ENCODE measurements at regions not wholly inside any gene's neighbourhood (a gene's known extent, or its start where the extent isn't known, plus 50 kb on each side); places are given as distances from the start of the nearest gene placed in this dataset.

DNA sequence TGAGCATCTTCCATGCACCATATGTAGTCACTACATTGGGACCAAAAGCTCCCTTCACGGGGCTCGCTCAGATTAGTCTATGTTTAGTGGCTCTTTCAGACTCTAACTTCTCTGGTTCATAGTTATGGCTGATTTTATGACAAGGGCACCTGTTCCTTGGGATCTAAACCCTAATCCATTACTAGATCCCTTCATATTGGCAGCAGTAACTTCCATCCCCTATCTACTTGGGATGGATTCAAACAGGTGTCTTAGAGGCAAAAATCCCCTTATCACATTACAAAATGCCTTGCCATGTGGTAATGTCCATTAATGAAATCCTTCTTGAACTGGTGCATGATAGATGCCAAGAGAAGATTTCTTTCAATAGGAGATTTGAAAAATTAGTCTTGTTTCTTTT is 96.7 kb upstream of the TP63 start:
- Histone ChIP-seq H3F3A (ENCODE audit: insufficient read depth, low read length, poor library complexity, severe bottlenecking) (no peaks in the 10 kb centered on the region), H3K27ac (ENCODE audit: low read length) (no peak overlapping the region), H4K20me1 (ENCODE audit: insufficient read depth) (no peaks in the 10 kb centered on the region), H3K9me3 (ENCODE audit: low read length) (no peaks in the 10 kb centered on the region), H3K4me3 (ENCODE audit: low read length) (no peak overlapping the region), H3K4me2 (ENCODE audit: low read length) (no peak overlapping the region), H3K36me3 (ENCODE audit: insufficient read depth, low read length) (no peaks in the 10 kb centered on the region), H3K9me2 (ENCODE audit: insufficient read depth, low read length) (no peaks in the 10 kb centered on the region), H2AFZ (ENCODE audit: low read depth, low read length) (no peak overlapping the region), H3K9ac (ENCODE audit: low read length) (no peak overlapping the region), H3K79me2 (replicated peaks; ENCODE audit: insufficient read depth, low read length) (no peaks in the 10 kb centered on the region), H3K27me3 (ENCODE audit: insufficient read depth, low read depth, low read length) (no peaks in the 10 kb centered on the region)
- TF ChIP-seq EZH2 (IDR thresholded peaks at IDR 0.05; ENCODE audit: borderline replicate concordance, insufficient read depth, low read length, poor library complexity, severe bottlenecking) (no peak), EP300 (conservative IDR thresholded peaks at IDR 0.05; ENCODE audit: poor library complexity, severe bottlenecking) (no peak), TAF1 (IDR thresholded peaks at IDR 0.05; ENCODE audit: low read depth) (no peak), MXI1 (conservative IDR thresholded peaks at IDR 0.05; ENCODE audit: poor library complexity, severe bottlenecking) (no peak), SMC3 (conservative IDR thresholded peaks at IDR 0.05; ENCODE audit: poor library complexity) (no peak), RAD21 (conservative IDR thresholded peaks at IDR 0.05) (no peak), POLR2AphosphoS5 (IDR thresholded peaks at IDR 0.05) (no peak)
- TF ChIP-seq, protein P1, sequence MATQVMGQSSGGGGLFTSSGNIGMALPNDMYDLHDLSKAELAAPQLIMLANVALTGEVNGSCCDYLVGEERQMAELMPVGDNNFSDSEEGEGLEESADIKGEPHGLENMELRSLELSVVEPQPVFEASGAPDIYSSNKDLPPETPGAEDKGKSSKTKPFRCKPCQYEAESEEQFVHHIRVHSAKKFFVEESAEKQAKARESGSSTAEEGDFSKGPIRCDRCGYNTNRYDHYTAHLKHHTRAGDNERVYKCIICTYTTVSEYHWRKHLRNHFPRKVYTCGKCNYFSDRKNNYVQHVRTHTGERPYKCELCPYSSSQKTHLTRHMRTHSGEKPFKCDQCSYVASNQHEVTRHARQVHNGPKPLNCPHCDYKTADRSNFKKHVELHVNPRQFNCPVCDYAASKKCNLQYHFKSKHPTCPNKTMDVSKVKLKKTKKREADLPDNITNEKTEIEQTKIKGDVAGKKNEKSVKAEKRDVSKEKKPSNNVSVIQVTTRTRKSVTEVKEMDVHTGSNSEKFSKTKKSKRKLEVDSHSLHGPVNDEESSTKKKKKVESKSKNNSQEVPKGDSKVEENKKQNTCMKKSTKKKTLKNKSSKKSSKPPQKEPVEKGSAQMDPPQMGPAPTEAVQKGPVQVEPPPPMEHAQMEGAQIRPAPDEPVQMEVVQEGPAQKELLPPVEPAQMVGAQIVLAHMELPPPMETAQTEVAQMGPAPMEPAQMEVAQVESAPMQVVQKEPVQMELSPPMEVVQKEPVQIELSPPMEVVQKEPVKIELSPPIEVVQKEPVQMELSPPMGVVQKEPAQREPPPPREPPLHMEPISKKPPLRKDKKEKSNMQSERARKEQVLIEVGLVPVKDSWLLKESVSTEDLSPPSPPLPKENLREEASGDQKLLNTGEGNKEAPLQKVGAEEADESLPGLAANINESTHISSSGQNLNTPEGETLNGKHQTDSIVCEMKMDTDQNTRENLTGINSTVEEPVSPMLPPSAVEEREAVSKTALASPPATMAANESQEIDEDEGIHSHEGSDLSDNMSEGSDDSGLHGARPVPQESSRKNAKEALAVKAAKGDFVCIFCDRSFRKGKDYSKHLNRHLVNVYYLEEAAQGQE (IDR thresholded peaks at IDR 0.05; ENCODE audit: borderline replicate concordance) = no peak
- TF ChIP-seq, protein P2, sequence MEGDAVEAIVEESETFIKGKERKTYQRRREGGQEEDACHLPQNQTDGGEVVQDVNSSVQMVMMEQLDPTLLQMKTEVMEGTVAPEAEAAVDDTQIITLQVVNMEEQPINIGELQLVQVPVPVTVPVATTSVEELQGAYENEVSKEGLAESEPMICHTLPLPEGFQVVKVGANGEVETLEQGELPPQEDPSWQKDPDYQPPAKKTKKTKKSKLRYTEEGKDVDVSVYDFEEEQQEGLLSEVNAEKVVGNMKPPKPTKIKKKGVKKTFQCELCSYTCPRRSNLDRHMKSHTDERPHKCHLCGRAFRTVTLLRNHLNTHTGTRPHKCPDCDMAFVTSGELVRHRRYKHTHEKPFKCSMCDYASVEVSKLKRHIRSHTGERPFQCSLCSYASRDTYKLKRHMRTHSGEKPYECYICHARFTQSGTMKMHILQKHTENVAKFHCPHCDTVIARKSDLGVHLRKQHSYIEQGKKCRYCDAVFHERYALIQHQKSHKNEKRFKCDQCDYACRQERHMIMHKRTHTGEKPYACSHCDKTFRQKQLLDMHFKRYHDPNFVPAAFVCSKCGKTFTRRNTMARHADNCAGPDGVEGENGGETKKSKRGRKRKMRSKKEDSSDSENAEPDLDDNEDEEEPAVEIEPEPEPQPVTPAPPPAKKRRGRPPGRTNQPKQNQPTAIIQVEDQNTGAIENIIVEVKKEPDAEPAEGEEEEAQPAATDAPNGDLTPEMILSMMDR (IDR thresholded peaks at IDR 0.05; ENCODE audit: poor library complexity, severe bottlenecking) = no peak

DNA sequence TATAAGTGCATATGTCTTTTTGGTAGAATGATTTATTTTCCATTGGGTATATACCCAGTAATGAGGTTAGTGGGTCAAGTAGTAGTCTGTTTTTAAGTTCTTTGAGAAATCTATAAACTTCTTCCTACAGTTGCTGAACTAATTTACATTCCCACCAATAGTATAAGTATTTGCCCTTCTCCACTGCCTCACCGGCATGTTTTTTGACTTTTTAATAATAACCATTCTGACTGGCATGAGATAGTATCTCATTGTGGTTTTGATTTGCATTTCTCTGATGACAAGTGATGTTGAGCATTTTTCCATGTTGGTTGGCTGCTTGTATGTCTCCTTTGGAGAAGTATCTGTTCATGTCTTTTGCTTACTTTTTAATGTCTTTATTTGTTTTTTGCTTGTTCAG is 94.1 kb upstream of the TP63 start:
- Histone ChIP-seq H3K9me2 (ENCODE audit: insufficient read depth, low read length) (no peaks in the 10 kb centered on the region), H3K27ac (ENCODE audit: low read length) (no peak overlapping the region), H3F3A (ENCODE audit: insufficient read depth, low read length, poor library complexity, severe bottlenecking) (no peaks in the 10 kb centered on the region), H3K27me3 (ENCODE audit: insufficient read depth, low read depth, low read length) (no peaks in the 10 kb centered on the region), H3K36me3 (ENCODE audit: insufficient read depth, low read length) (no peaks in the 10 kb centered on the region), H3K79me2 (replicated peaks; ENCODE audit: insufficient read depth, low read length) (no peaks in the 10 kb centered on the region), H3K4me3 (ENCODE audit: low read length) (no peak overlapping the region), H3K9me3 (ENCODE audit: low read length) (no peaks in the 10 kb centered on the region), H2AFZ (ENCODE audit: low read depth, low read length) (no peak overlapping the region), H4K20me1 (ENCODE audit: insufficient read depth) (no peaks in the 10 kb centered on the region), H3K4me2 (ENCODE audit: low read length) (no peak overlapping the region), H3K9ac (ENCODE audit: low read length) (no peak overlapping the region)
- TF ChIP-seq, protein P2 (IDR thresholded peaks at IDR 0.05; ENCODE audit: poor library complexity, severe bottlenecking) = no peak
- TF ChIP-seq EZH2 (IDR thresholded peaks at IDR 0.05; ENCODE audit: borderline replicate concordance, insufficient read depth, low read length, poor library complexity, severe bottlenecking) (no peak), RAD21 (conservative IDR thresholded peaks at IDR 0.05) (no peak), SMC3 (conservative IDR thresholded peaks at IDR 0.05; ENCODE audit: poor library complexity) (no peak), POLR2AphosphoS5 (IDR thresholded peaks at IDR 0.05) (no peak), EP300 (conservative IDR thresholded peaks at IDR 0.05; ENCODE audit: poor library complexity, severe bottlenecking) (no peak), MXI1 (conservative IDR thresholded peaks at IDR 0.05; ENCODE audit: poor library complexity, severe bottlenecking) (no peak), TAF1 (IDR thresholded peaks at IDR 0.05; ENCODE audit: low read depth) (no peak)
- TF ChIP-seq, protein P1 (IDR thresholded peaks at IDR 0.05; ENCODE audit: borderline replicate concordance) = no peak
